MCF 10A (cell line): ENCODE measurements at regions not wholly inside any gene's neighbourhood (a gene's known extent, or its start where the extent isn't known, plus 50 kb on each side); places are given as distances from the start of the nearest gene placed in this dataset.

Experiments
- BruUV-seq: library from RNA; stranded (reverse); fragments of 400-500 nt; replicated peaks from 2 replicates; lab custom pipeline; 2021; lab: Mats Ljungman, UMichigan
- CTCF ChIA-PET: fragments of 300-600 bp; sonication (Branson Sonifier 250); formaldehyde crosslinking; extraction: SDS; loops from one replicate; lab custom pipeline; 2021; ENCODE audit warnings: antibody characterized with exemption, inconsistent platforms; lab: Yijun Ruan, JAX
- POLR2A ChIA-PET: fragments of 300-600, 350-650 bp; sonication (Branson Sonifier 250); formaldehyde crosslinking; extraction: SDS; loops from one replicate; lab custom pipeline; 2020; ENCODE audit warnings: antibody characterized with exemption, inconsistent platforms; lab: Yijun Ruan, JAX
- DNase-seq: peaks from one replicate; pipeline ENCODE4 v3.0.0-alpha.2; 2018; ENCODE audit not compliant: unreplicated experiment
- H3K27ac Mint-ChIP-seq: one replicate; pipeline ENCODE4 v1.8.0; 2022; ENCODE audit warnings: mild to moderate bottlenecking, low read depth, mixed read lengths; ENCODE audit not compliant: unreplicated experiment
- H3K27me3 Mint-ChIP-seq: one replicate; pipeline ENCODE4 v1.8.0; 2022; ENCODE audit warnings: mixed read lengths; ENCODE audit not compliant: insufficient read depth, unreplicated experiment
- H3K36me3 Mint-ChIP-seq: one replicate; pipeline ENCODE4 v1.8.0; 2022; ENCODE audit warnings: mild to moderate bottlenecking, moderate library complexity, mixed read lengths; ENCODE audit not compliant: insufficient read depth, unreplicated experiment
- H3K4me1 Mint-ChIP-seq: one replicate; pipeline ENCODE4 v1.8.0; 2022; ENCODE audit warnings: mixed read lengths; ENCODE audit not compliant: insufficient read depth, unreplicated experiment
- H3K4me3 Mint-ChIP-seq: one replicate; pipeline ENCODE4 v1.8.0; 2022; ENCODE audit warnings: mild to moderate bottlenecking, moderate library complexity, mixed read lengths; ENCODE audit not compliant: unreplicated experiment
- H3K9me3 Mint-ChIP-seq: one replicate; pipeline ENCODE4 v1.8.0; 2022; ENCODE audit warnings: mixed read lengths; ENCODE audit not compliant: unreplicated experiment
- CTCF ChIP-seq: fragments of 200-600 bp; IDR thresholded peaks from one replicate; pipeline ENCODE4 v1.8.0; 2022; ENCODE audit warnings: antibody characterized with exemption, mild to moderate bottlenecking; ENCODE audit not compliant: unreplicated experiment
- intact Hi-C: fragments of 100-400 bp; cut with micrococcal nuclease; formaldehyde crosslinking; loops from 2 replicates; pipeline ENCODE4 v1.14.1; 2022

- H3K27ac Mint-ChIP-seq: peak overlapping the region; percentile 97
- CTCF ChIA-PET: interaction anchor here (0.6 to 2.5 kb wide), 3 partner anchors 21 to 225 kb away, joined by 3 to 10 read pairs (median 3); no protein-coding TSS in a partner anchor
- intact Hi-C loops: loop anchor here (1.0 kb wide), 1 partner anchor 31 kb away; no protein-coding TSS in a partner anchor
Observed at GRCh38 chr11:76266286-76267100, 60.2 kb upstream of the WNT11 start.

GRCh38 chr11:76265771-76266241 lies 59.5 kb upstream of the WNT11 start:
- H3K36me3 Mint-ChIP-seq: no peaks in the 10 kb centered on the region
- H3K27me3 Mint-ChIP-seq: peaks cover 2% of the 10 kb centered on the region
- TF ChIP-seq CTCF: no peak
- ChIA-PET CTCF (interaction anchor here (0.6 to 2.5 kb wide), 3 partner anchors 22 to 58 kb away, joined by 3 to 10 read pairs (median 3); no protein-coding TSS in a partner anchor), POLR2A (interaction anchor here (1.2 to 2.2 kb wide), 4 partner anchors 11 to 30 kb away, joined by 3 to 20 read pairs (median 4); no protein-coding TSS in a partner anchor)
- H3K4me1 Mint-ChIP-seq: peaks cover 9% of the 10 kb centered on the region
- peak overlapping the region; percentile 97 for H3K27ac Mint-ChIP-seq
- H3K9me3 Mint-ChIP-seq: peaks cover 7% of the 10 kb centered on the region
- peak overlapping the region; percentile 29 for H3K4me3 Mint-ChIP-seq
- BruUV-seq: no TSS peak
- no peak for DNase-seq
- intact Hi-C loops: loop anchor here (1.0 kb wide), 1 partner anchor 31 kb away; no protein-coding TSS in a partner anchor

More at GRCh38 chr11:76266286-76267100, 60.2 kb upstream of the WNT11 start:
- POLR2A ChIA-PET: interaction anchor here (0.5 to 2.2 kb wide), 5 partner anchors 11 to 307 kb away, joined by 3 to 20 read pairs (median 4); no protein-coding TSS in a partner anchor
- Mint-ChIP-seq H3K27me3 (no peaks in the 10 kb centered on the region), H3K9me3 (peaks cover 7% of the 10 kb centered on the region), H3K36me3 (no peaks in the 10 kb centered on the region), H3K4me1 (peaks cover 9% of the 10 kb centered on the region), H3K4me3 (peak overlapping the region; percentile 29)
- no peak for TF ChIP-seq CTCF
- BruUV-seq: TSS peak; percentile 98
- DNase-seq: peak; percentile 91

- ChIA-PET CTCF (interaction anchor here (2.5 kb wide), 1 partner anchor 56 kb away, joined by 10 read pairs; no protein-coding TSS in a partner anchor), POLR2A (no interaction called here)
- Mint-ChIP-seq H3K9me3 (peaks cover 4% of the 10 kb centered on the region), H3K4me1 (peaks cover 9% of the 10 kb centered on the region), H3K27me3 (peaks cover 17% of the 10 kb centered on the region), H3K27ac (no peak overlapping the region), H3K4me3 (no peak overlapping the region), H3K36me3 (no peaks in the 10 kb centered on the region)
- TF ChIP-seq CTCF: no peak
- DNase-seq: no peak
- BruUV-seq: no TSS peak
- intact Hi-C loops: no loop called here
Observed at GRCh38 chr11:76263657-76264056, 57.4 kb upstream of the WNT11 start.

- Mint-ChIP-seq H3K4me3 (no peak overlapping the region), H3K27me3 (peaks cover 18% of the 10 kb centered on the region), H3K9me3 (no peaks in the 10 kb centered on the region), H3K4me1 (peaks cover 9% of the 10 kb centered on the region), H3K27ac (no peak overlapping the region), H3K36me3 (no peaks in the 10 kb centered on the region)
- intact Hi-C loops: no loop called here
- DNase-seq: no peak
- CTCF ChIA-PET: interaction anchor here (0.6 kb wide), 1 partner anchor 9 kb away, joined by 4 read pairs; no protein-coding TSS in a partner anchor
- BruUV-seq: no TSS peak
- TF ChIP-seq CTCF: no peak
- POLR2A ChIA-PET: no interaction called here
Observed at GRCh38 chr11:76263166-76263565, 56.9 kb upstream of the WNT11 start.
